Muscle of back (tissue), 3 donors: ENCODE measurements at regions not wholly inside any gene's neighbourhood (a gene's known extent, or its start where the extent isn't known, plus 50 kb on each side); places are given as distances from the start of the nearest gene placed in this dataset.
A peak's percentile ranks its signal among the peaks of the same experiment; 100 is the strongest.

Experiments used
- DNase-seq, 3 donors: peaks; one replicate each; pipeline versions ENCODE4 v3.0.0 to v3.0.0-alpha.2; 2013

DNA sequence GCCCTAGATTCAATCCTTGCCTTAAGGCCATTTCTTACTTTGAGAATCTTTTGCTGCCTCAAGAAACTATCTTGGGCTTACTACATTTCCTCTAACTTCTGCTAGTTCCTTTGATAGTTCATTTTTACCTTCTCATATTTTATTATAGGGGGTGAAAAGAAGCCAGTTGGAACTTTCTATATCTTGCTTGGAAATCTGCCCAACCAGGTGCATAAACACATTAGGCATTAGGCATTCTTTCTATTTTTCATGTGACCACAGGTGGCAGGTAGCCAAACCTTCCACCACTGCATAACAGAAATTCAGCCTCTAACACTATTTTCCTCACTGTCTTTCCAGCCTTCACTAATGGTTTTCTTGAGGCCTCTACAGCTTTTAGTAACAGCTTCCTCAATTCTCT is 300.0 kb upstream of the SP8 start:
- DNase-seq = no peak

DNA sequence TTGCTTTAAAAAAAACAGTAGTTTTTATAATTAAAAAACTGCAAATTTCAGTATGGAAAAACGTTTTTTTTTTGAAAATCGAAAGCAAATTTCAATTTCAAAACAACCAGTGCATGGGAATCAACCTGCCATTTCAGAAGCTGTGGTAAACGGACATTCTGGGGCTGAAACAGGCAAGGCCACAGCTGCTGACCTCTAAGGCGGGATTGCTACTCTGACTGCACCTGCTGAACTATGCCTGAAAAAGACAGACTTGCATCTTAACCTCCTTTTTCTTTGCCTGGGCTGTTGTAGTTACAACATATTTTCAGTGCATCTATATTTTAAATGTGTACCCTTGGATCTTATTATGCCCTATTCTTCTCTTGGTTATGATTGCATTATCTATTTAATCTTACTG is 303.0 kb upstream of the SP8 start:
- DNase-seq = no peak

DNA sequence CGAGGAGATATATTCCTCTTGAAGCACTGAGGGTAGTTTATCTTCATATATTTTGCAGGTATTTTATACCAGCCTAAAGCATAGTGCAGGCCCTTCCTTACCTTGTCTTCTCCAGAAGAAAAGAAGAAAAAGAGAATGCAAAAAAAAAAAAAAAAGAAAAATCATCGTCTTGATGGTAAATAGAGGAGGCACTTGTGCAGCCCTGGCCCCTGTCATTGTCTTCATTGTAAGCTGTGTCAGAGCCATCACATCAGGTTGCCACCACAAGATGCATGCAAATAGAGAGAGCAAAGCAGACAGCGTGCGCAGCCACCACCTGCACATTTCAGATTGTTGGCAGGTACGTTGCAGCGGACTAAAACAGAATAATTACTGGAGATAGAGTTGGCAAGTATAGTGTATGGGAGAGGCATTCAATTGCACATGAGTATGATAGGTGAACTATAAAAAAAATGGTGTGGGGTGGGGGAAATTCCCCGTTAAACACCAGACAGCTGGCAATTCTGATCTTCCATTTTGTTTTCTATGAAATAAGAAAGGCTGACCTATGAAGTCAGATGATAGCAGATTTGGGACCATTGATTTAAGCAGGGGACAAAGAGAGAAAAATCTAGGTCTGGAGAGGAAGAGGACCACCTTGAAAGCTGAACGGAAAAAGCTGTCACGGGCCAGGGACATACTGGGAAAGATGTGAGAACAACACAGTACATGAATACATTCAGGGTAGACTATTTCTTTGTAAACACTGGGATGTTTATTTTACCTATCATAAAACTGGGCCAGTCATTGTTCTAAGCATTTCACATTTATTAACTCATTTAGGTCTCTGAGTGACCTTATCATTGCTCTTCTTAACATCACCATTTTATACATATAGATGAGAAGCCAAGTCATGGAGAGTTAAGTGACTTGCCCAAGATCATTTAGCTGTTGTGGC is 306.3 kb upstream of the SP8 start:
- no peak for DNase-seq

DNA sequence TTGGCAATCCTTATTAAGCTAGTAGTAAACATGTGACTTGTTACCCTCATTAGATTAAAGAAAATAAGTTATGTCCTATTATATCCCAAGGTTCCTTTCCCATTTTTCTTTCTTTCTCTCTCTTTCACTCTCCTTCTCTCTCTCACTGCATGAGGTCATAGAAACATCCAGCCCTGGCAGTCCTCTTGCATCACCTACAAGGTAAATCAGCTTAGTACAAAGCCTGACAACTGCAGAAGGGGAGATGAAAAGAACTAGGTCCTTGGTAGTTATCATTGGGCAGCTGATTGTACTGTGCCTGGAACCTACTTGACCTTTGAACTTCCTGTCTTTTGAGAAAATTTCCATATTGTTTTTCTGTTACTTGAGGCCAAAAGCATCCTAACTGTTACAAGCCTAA is 307.9 kb upstream of the SP8 start:
- DNase-seq = no peak

DNA sequence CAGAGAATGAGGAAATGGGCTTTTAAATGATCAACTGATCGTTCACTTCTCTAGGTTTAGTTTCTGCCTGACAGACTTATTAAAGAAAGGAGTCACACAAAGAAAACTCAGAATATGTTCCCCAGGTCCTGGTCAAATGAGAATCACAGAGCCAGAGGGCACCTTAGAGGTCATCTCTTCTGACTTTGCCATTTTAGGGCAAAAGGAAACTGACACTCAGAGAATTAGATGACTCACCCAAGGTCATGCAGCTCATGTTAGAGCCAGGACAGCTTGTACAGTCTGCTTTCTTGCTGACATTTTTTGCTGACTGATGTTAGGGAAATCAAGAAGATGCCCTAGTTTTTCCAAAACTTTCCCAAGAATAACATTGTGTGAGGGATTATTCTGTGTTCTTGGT is 312.7 kb upstream of the SP8 start:
- DNase-seq = no peak

DNA sequence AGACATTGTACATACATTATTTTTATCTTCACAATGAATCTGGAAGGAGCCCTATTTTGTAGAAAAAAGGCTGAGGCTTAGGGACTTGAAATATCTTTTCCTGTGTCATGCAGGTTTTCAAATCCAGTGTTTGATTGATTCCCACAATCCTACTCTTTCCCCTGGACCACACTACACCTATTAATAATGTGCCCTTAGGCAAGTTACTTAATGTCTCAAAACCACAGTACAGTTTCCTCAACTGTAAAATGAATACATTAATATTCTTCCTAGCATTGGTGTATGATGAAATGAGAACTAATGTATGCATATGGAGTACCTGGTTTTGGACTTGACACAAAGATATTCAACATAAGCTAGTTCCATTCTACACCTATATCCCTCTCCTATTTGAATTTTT is 313.3 kb upstream of the SP8 start:
- DNase-seq = no peak

DNA sequence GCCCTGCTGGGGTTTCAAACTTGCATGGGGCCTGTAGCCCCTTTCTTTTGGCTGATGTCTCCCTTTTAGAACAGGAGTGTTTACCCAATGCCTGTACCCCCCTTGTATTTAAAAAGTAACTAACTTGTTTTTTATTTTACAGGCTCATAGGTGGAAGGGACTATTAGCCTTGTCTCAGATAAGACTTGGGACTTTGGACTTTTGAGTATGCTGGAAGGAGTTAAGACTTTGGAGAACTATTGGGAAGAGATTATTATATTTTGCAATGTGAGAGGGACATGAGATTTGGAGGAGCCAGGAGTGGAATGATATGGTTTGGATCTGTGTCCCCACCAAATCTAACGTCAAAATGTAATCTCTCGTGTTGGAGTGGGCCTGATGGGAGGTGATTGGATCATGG is 314.9 kb upstream of the SP8 start:
- DNase-seq = no peak

DNA sequence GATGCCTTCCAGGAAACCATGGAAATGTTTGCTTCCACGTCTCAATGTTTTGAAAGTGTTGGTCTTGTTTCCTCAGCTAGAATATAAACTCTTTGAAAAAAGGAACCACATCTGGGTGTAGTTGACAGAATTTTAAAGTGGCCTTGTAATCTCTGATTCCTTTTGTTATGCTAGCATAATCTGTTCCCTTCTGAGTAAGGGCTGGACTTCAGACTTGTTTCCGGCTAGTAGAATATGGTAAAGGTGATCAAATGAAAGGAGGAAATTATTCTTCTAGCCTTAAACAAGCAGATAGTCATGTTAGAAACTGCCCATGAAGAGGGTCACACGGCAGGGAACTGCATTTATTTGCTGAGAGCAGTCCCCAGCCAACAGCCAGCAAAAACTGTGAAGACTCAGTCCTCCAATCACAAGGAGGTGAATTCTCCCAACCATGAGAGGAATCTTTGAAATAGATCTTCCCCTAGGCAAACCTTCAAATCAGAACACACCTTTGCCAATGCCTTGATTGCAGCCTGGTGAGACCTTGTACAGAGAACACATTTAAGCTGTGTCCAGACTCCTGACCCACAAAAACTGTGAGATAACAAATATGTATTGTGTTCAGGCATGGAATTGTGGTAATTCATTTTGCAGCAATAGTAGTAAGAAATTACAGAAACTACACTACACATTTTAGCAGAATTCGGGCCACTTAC is 316.9 kb upstream of the SP8 start:
- no peak for DNase-seq

DNA sequence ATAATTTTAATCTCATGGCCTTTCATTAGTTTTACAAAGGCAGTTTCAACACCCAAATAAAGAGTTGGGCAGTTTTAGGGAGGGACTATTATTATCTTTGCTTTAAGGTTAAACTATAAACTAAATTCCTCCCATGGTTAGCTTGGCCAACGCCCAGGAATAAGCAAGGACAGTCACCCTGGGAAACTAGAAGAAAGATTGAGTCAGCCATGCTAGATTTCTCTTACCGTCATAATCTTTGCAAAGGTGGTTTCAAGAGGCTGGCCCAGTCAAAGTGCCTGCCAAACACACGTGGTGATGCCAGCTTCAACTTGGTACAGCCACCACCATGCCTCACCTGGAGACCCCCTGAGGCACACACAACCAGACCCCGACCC is 317.4 kb upstream of the SP8 start:
- DNase-seq = no peak

DNA sequence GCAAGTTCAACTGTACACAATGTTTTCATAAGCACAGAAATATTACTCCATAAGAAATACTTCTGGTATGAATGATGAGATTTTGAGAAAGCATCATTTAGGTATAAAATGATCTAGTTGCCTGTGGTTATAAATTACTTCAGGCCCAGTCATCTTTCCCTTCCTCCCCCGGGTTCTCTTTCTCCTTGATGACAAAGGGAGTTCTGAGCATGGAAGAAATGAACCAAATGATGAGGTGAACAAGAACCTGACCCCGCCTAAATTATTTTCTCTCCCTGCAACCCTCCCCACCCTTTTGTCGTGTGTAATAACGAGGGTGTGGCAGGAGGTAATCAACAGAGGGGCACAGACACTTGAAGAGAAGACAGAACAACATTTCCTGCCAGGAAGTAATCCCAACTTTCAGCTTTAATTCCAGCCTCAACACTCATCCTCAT is 319.6 kb upstream of the SP8 start:
- DNase-seq = no peak

DNA sequence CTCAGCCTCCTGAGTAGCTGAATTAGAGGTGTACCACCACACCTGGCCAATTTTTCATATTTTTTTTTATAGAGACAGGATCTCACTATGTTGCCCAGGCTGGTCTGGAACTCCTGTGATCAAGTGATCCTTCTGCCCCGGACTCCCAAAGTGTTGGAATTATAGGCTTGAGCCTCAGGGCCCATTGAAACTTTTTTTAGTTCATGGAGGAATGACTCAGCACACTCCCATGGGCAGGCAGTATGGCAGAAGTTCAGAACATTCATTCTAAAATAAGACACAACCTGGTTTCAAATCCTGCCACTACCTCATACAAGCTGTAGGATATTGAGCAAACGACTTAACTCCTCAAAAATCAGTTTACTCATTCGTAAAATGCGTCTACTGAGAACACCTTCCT is 320.4 kb upstream of the SP8 start:
- no peak for DNase-seq

DNA sequence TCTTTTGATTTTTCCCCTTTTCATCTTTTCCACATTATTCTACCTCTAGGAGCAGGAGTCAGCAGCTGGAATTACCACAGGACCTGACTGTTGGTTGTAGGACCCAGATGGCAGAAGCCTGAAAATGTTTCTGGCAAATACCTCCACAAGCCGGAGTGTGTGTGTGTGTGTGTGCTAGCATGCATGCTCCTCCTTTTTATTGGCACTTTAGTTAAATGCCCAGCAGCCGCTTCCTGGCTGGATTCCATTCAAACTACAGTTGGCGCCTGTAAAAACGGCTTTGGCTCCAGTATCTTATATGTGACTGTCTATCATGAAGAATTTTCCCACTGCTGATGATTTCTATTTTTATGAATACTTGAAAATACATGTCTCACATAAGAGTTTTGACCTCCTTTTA is 319.7 kb upstream of the SP4 start:
- peak; percentile 30 to 62 (median 35) for DNase-seq

DNA sequence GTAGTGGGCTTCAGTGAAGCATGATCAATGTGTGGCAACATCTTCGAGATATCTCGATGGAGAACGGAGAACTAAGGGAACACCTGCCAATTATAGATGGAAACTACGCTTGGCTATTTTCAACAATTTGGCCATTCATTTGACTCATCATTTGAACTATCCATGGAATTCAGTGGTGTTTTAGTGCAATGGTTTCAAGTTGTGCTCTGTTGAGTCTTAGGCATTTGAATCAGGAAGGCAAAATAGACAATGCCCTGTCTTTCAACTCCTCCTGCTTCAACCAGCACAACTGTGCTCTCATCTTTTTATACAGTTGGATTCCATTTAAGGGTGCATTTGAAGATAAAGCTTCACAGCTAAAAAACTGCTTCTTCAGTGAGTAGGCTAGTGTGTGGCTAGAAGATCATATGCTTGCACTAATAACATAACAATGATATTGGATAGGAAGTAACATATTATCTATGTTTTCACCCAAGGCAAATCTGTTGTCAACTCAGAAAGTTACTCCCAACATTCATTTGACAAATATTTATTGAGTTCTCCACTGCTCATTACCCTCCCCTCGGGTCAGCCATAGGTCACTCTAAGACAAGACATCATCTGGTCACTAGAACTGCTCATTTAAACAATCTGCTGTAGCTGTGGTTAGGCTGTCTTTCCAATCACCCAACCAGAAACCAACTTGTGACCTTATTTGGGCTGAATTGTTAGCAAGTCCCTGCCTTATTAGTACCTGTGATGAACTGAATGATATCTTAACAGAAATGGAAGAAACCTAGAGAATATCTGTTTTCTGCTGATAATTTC is 314.1 kb upstream of the SP4 start:
- DNase-seq = no peak

DNA sequence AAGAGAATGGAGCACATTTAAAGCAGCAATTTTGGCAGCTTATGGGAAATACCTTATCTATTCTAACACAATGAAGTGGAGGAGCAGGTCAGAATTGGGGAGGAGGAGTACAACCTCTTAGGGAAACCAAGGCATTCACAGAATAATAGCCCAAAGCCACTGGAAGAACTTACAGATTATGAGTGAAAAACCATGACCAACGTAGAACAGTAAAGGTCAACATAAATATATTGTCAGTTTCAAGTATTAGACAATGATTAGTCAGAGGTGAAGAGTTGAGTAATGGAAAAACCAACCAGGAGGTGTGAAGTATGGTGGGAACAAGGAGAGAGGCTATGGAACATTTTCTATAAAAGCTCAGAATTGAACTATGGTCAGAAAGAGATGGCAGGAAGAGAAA is 304.3 kb upstream of the SP4 start:
- no peak for DNase-seq

DNA sequence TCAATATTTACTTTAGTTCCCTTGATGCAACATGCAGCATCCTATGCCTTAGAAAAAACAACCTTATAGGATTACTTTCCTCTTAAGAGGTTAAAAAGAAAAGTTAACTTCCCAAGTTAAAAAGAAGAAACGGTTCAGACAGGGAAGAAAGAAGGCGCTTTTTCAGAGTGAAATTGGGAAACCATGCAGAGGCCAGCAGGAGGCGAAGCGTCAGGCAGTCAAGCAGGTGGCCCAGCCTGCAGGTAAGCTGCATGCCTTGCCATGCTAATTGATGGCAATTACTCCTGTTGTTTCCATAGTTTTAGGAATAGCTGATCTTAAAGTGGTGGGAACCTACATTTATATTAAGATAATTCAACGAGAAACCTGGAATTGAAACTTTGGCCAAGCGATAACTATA is 302.6 kb upstream of the SP4 start:
- no peak for DNase-seq

DNA sequence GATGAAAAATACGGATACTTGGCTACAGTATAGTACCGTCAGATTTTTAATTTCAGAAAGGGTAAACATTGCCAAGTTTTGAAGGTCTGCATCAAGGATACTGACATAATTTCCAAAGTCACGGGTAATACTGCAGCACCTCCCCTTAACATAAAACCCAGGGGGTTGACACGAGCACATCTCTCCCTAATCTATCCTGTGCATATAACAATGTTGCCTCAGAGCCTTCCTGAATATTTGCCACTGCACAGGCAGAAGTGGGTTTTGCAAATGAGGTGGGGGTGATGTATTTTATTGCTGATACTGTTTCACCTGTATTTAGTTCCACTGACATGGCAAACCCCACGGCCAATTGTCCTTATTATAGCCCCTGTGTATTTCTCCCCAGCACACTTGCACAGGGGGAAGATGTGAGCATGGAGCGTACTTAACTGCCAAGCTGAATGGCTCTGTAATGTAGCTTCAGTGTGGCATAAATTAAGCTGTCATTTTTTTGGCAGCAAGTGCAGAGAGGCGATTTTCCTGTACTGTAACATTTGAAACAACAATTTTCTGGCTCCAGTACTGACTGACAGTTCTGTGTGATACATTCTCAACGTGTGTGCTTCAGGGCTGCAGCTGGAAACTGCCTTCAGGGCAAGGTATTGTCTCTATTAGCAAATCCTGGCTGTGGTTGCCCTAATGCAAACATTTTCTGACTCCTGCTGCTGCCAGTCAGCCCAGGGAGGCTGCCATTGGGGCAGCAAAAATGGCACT is 299.6 kb upstream of the SP4 start:
- peak; percentile 6 to 56 (median 37) for DNase-seq

DNA sequence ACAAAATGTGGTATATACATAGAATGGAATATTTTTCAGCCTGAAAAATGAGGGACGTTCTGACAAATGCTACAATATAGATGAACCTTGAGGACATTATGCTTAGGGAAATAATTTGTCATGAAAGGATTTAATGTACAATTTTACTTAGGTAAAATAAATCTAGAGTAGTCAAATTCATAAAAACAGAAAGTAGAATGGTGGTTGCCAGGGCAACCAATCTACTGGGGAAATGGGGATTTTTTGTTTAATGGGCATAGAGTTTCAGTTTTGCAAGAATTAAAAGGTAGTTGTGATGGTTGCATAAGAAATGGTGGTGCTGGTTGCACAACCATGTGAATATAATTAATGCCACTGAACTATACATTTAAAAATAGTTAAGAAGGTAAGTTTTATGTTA is 296.0 kb upstream of the SP4 start:
- DNase-seq = no peak

DNA sequence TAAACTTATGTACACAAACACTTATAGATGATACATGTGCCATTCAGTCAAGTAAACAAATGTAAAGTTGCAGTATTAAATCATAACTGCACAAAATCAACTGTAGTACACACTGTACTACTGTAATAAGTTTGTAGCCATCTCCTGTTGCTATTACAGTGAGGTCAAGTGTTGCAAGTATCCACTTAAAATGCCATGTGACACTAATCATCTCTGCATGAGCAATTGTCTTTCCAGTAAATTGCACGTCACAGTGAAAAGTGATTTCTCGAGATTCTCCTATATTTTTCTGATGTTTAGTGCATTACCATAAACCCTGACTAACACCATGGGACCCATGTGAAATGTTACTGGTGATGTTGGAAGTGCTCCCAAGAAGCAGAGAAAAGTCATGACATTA is 293.3 kb upstream of the SP4 start:
- DNase-seq = no peak

DNA sequence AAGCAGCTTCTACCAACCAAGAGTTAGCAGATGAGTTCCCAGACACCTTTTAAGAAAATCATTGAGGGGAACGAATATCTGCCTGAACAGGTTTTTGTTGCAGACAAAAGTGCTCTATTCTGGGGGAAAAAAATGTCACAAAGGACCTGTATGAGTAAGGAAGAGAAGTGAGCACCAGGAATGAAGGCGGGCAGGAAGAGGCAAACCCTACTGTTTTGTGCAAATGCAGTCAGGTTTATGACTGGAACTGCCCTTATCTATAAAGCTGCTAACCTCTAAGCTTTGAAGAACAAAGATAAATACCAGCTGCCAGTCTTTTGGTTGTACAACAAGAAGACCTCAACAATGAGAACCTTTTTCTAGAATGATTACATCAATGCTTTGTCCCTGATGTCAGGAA is 292.4 kb upstream of the SP4 start:
- no peak for DNase-seq

DNA sequence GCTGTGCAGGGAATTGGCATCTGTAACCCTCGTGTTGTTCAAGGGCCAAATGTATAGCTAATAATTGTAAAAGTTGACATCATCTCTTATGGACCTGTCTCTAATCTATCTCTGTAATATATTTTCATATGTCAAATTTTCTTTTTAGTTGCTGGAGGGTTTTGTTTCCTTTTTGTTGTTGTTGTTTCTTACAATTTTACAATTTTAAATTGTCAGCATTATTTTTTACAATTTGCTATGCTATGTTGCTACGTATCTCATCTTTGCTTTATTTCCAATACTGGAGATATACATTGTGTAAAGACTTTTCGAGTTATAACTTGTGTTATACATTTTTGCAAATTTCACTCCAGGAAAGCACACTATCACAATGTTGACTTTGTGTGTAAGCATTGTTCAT is 290.2 kb upstream of the SP4 start:
- no peak for DNase-seq

DNA sequence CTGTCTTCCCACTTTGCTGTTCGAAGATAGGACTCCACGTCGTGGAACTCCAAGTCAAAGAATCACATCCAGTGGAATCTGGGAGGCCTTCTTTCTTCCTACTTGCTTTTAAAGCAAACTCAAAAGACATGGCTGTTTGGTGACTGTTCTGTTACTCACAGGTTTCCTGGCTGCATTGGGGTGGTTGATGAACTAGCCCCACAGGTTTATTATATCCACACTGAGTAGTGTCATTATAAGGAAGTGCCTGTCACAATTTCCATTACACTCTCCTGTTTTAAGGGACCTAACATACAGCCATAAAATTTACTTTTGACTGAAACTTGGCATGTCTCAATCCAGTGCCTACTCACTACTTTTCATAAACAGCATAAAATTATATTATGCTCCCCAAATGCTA is 287.3 kb upstream of the SP4 start:
- DNase-seq = no peak

DNA sequence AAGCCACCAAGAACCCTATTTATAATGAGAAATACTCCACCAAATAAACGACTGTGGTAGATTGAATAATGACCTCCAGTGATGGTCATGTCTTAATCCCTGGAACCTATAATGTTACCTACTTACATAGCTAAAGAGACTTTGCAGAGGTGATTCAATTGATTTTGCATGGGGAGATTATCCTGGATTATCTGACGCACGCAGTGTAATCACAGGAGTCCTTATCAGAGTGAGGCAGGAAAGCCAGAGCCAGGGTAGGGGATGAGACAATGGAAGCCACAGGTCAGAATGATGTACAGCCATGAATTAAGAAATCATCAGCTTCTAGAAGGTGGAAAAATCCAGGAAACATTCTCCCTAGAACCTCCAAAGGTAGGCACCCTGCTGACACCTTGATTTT is 286.4 kb upstream of the SP4 start:
- no peak for DNase-seq
